B cell (primary cell): ENCODE measurements at regions not wholly inside any gene's neighbourhood (a gene's known extent, or its start where the extent isn't known, plus 50 kb on each side); places are given as distances from the start of the nearest gene placed in this dataset.

Experiments
- ATAC-seq: fragments of 200-7000 bp; cut with Tn5 transposase; one replicate; pipeline ENCODE4 v1.10.0; 2021; ENCODE audit warnings: low read depth, mild to moderate bottlenecking, moderate number of reproducible peaks, moderate library complexity
- CTCF ChIA-PET: fragments of 350-600 bp; sonication (Branson Sonifier 250); formaldehyde crosslinking; loops from one replicate; lab custom pipeline; 2021; ENCODE audit warnings: antibody characterized with exemption, inconsistent platforms; lab: Charles Lee
- POLR2A ChIA-PET: fragments of 350-600 bp; sonication (Branson Sonifier 250); formaldehyde crosslinking; loops from one replicate; lab custom pipeline; 2021; ENCODE audit warnings: antibody characterized with exemption; lab: Charles Lee
- DNase-seq: peaks from one replicate; pipeline ENCODE4 v3.0.0; 2013
- H2AFZ ChIP-seq: 2 replicates; pipeline ENCODE4 v1.6.1; 2012; ENCODE audit warnings: mild to moderate bottlenecking, low read depth, low read length; ENCODE audit not compliant: insufficient read depth, poor library complexity, severe bottlenecking
- H3K27ac ChIP-seq, 2 donors: 1 replicate in 1 of 2; 2 replicates in 1 of 2; pipeline ENCODE4 v1.5.1; 2012 to 2013; ENCODE audit warnings: low read length in 2 of 2, mild to moderate bottlenecking in 2 of 2, moderate library complexity in 1 of 2
- H3K27me3 ChIP-seq, 4 experiments: fragments of 200-600 bp in 1 of 4; sonication (generic) in 1 of 4; replicated peaks in 1 of 4; 1 replicate in 2 of 4; 2 replicates in 2 of 4; pipeline versions ENCODE4 v1.6.1 to v1.7.0; 2013 to 2016; ENCODE audit warnings: low read length in 3 of 4, mild to moderate bottlenecking in 2 of 4, mixed read lengths in 1 of 4, moderate library complexity in 1 of 4; ENCODE audit not compliant: insufficient read depth in 4 of 4, control insufficient read depth in 3 of 4; ENCODE audit errors: control extremely low read depth in 1 of 4
- H3K36me3 ChIP-seq, 2 experiments: replicated peaks in 1 of 2; 1 replicate in 1 of 2; 2 replicates in 1 of 2; pipeline versions ENCODE4 v1.6.1 to v1.7.1; 2013; ENCODE audit warnings: low read length in 1 of 2; ENCODE audit not compliant: insufficient read depth in 2 of 2, control insufficient read depth in 1 of 2; ENCODE audit errors: control extremely low read depth in 1 of 2, extremely low read depth in 1 of 2
- H3K4me1 ChIP-seq, 2 donors: fragments of 200-600 bp in 1 of 2; sonication (generic) in 1 of 2; 1 replicate in 1 of 2; 2 replicates in 1 of 2; pipeline versions ENCODE4 v1.5.1 to v1.6.1; 2013 to 2017; ENCODE audit warnings: low read length in 2 of 2; ENCODE audit not compliant: control insufficient read depth in 2 of 2, insufficient read depth in 2 of 2
- H3K4me2 ChIP-seq: replicated peaks from 2 replicates; pipeline ENCODE3; 2012; ENCODE audit warnings: mild to moderate bottlenecking, low read depth, low read length; ENCODE audit not compliant: poor library complexity, severe bottlenecking
- H3K4me3 ChIP-seq, 5 experiments: fragments of 200-600 bp in 1 of 5; sonication (generic) in 1 of 5; 1 replicate in 3 of 5; 2 replicates in 2 of 5; pipeline versions ENCODE4 v1.5.1 to v1.7.0; 2011 to 2016; ENCODE audit warnings: low read length in 4 of 5, mild to moderate bottlenecking in 4 of 5, low read depth in 2 of 5, control low read depth in 1 of 5, moderate library complexity in 1 of 5; ENCODE audit not compliant: insufficient read depth in 1 of 5; ENCODE audit errors: control extremely low read depth in 1 of 5, extremely low read depth in 1 of 5
- H3K79me2 ChIP-seq: fragments of 200-600 bp; sonication (generic); one replicate; pipeline ENCODE4 v1.6.0; 2016; ENCODE audit warnings: low read length; ENCODE audit not compliant: control insufficient read depth, insufficient read depth
- H3K9ac ChIP-seq: fragments of 200-600 bp; sonication (generic); 2 replicates; pipeline ENCODE4 v1.6.1; 2017; ENCODE audit warnings: mild to moderate bottlenecking, low read length, moderate library complexity
- H3K9me3 ChIP-seq, 3 donors: one replicate each; pipeline versions ENCODE4 v1.6.1 to v1.7.1; 2013; ENCODE audit warnings: low read length in 2 of 3; ENCODE audit not compliant: control insufficient read depth in 2 of 3, insufficient read depth in 1 of 3; ENCODE audit errors: control extremely low read depth in 1 of 3
- H4K20me1 ChIP-seq: 2 replicates; pipeline ENCODE4 v1.6.0; 2012; ENCODE audit warnings: mild to moderate bottlenecking, low read length; ENCODE audit not compliant: insufficient read depth, control insufficient read depth, poor library complexity, severe bottlenecking
- H3K27ac Mint-ChIP-seq: one replicate; pipeline ENCODE4 v1.8.0; 2021; ENCODE audit warnings: mixed read lengths
- H3K27me3 Mint-ChIP-seq: one replicate; pipeline ENCODE4 v1.8.0; 2021; ENCODE audit warnings: mixed read lengths
- H3K4me1 Mint-ChIP-seq: one replicate; pipeline ENCODE4 v1.8.0; 2021; ENCODE audit warnings: mixed read lengths
- H3K4me3 Mint-ChIP-seq: one replicate; pipeline ENCODE4 v1.8.0; 2021; ENCODE audit warnings: mixed read lengths
- H3K9me3 Mint-ChIP-seq: one replicate; pipeline ENCODE4 v1.8.0; 2022; ENCODE audit warnings: mixed read lengths; ENCODE audit not compliant: insufficient read depth
- EZH2 ChIP-seq: IDR thresholded peaks from 2 replicates; pipeline ENCODE4 v1.6.1; 2012; ENCODE audit warnings: borderline replicate concordance, low read depth, mild to moderate bottlenecking, moderate library complexity, low read length; ENCODE audit not compliant: insufficient read depth, poor library complexity, severe bottlenecking
- WGBS: methylation state at CpG from one replicate; pipeline ENCODE4 v1.1.5; 2013; ENCODE audit warnings: missing lambda C conversion rate; ENCODE audit not compliant: insufficient coverage; 5-methylcytosine and 5-hydroxymethylcytosine counted together
- intact Hi-C: fragments of 100-400 bp; cut with micrococcal nuclease; formaldehyde crosslinking; loops from one replicate; pipeline ENCODE4 v1.10.0; 2022
- TF ChIP-seq, protein P1 (sequence below): fragments of 200-600 bp; IDR thresholded peaks from one replicate; pipeline ENCODE4 v1.8.0; 2022; ENCODE audit warnings: antibody characterized with exemption, mild to moderate bottlenecking

DNA sequence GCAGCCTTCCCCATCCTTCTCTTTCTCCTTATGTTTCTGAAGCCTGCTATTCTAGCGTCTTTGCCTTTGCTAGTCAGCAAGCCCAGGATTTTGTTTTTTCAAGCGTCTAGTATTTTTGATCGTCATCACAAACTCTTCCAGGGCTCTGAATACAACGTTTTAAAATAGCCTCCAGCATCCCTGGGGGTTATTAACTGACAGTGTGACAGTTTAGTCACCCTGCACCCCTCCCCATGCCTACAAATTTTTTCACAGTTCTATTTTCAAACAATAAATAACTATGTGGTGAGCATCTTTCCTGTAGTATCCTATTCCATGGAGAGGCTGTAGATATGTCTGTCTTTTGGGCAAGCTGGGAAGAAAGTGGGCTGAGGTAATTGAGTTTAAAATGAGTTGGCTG lies 280.9 kb downstream of the MAP2K4 start:
- Histone ChIP-seq H3K36me3 (no peaks in the 10 kb centered on the region), H3K27me3 (no peaks in the 10 kb centered on the region), H4K20me1 (no peaks in the 10 kb centered on the region), H3K27ac (no peak overlapping the region), H2AFZ (no peak overlapping the region), H3K4me3 (no peak overlapping the region), H3K9ac (no peak overlapping the region), H3K4me1 (no peaks in the 10 kb centered on the region), H3K9me3 (peaks cover 0 to 2% (median 0%) of the 10 kb centered on the region in 3 donors), H3K79me2 (no peaks in the 10 kb centered on the region), H3K4me2 (no peak overlapping the region)
- no peak overlapping the region for H3K4me3 Mint-ChIP-seq
- H3K27me3 Mint-ChIP-seq: no peaks in the 10 kb centered on the region
- ChIA-PET CTCF (no interaction called here), POLR2A (no interaction called here)
- ATAC-seq (no peak), DNase-seq (no peak)
- intact Hi-C loops: no loop called here
- H3K4me1 Mint-ChIP-seq: no peaks in the 10 kb centered on the region
- TF ChIP-seq, protein P1, sequence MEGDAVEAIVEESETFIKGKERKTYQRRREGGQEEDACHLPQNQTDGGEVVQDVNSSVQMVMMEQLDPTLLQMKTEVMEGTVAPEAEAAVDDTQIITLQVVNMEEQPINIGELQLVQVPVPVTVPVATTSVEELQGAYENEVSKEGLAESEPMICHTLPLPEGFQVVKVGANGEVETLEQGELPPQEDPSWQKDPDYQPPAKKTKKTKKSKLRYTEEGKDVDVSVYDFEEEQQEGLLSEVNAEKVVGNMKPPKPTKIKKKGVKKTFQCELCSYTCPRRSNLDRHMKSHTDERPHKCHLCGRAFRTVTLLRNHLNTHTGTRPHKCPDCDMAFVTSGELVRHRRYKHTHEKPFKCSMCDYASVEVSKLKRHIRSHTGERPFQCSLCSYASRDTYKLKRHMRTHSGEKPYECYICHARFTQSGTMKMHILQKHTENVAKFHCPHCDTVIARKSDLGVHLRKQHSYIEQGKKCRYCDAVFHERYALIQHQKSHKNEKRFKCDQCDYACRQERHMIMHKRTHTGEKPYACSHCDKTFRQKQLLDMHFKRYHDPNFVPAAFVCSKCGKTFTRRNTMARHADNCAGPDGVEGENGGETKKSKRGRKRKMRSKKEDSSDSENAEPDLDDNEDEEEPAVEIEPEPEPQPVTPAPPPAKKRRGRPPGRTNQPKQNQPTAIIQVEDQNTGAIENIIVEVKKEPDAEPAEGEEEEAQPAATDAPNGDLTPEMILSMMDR: no peak
- TF ChIP-seq EZH2: no peak
- WGBS: 92% methylated on average over 3 of the region's 4 CpGs
- no peak overlapping the region for H3K27ac Mint-ChIP-seq
- H3K9me3 Mint-ChIP-seq: no peaks in the 10 kb centered on the region

DNA sequence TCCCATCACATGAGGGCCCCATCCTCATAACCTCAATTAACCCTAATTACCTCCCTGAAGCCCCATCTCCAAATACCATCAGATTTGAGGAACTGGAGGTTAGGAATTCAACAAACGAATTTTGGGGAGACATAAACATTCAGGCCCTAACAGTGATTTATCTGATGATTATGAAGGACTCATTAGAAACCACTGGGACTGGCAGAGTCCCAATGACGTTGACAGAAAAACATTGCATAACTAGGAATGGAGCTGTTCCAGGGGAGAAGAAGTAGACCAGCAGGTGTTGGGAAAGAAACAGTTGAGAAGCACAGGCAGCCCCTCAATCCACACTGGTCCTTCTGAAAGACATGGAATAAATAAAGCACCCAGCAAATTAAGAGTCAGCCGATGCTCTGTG lies 282.0 kb downstream of the MAP2K4 start:
- H3K9me3 ChIP-seq: peaks cover 0 to 2% (median 0%) of the 10 kb centered on the region in 3 donors
- intact Hi-C loops: no loop called here
- H3K36me3 ChIP-seq: no peaks in the 10 kb centered on the region
- DNase-seq (no peak), ATAC-seq (no peak)
- H3K27ac Mint-ChIP-seq: no peak overlapping the region
- 60% methylated on average over 1 of the region's 3 CpGs for WGBS
- H4K20me1 ChIP-seq: no peaks in the 10 kb centered on the region
- CTCF ChIA-PET: no interaction called here
- no peak overlapping the region for H2AFZ ChIP-seq
- no peak overlapping the region for H3K27ac ChIP-seq
- H3K9me3 Mint-ChIP-seq: no peaks in the 10 kb centered on the region
- POLR2A ChIA-PET: no interaction called here
- H3K4me1 Mint-ChIP-seq: no peaks in the 10 kb centered on the region
- no peaks in the 10 kb centered on the region for H3K27me3 Mint-ChIP-seq
- no peaks in the 10 kb centered on the region for H3K79me2 ChIP-seq
- no peaks in the 10 kb centered on the region for H3K4me1 ChIP-seq
- H3K4me2 ChIP-seq: no peak overlapping the region
- H3K27me3 ChIP-seq: no peaks in the 10 kb centered on the region
- no peak overlapping the region for H3K4me3 Mint-ChIP-seq
- no peak for TF ChIP-seq EZH2
- TF ChIP-seq, protein P1: no peak
- no peak overlapping the region for H3K4me3 ChIP-seq
- no peak overlapping the region for H3K9ac ChIP-seq
